ENCODE measurements at regions not wholly inside any gene's neighbourhood (a gene's known extent, or its start where the extent isn't known, plus 50 kb on each side); places are given as distances from the start of the nearest gene placed in this dataset.

DNA sequence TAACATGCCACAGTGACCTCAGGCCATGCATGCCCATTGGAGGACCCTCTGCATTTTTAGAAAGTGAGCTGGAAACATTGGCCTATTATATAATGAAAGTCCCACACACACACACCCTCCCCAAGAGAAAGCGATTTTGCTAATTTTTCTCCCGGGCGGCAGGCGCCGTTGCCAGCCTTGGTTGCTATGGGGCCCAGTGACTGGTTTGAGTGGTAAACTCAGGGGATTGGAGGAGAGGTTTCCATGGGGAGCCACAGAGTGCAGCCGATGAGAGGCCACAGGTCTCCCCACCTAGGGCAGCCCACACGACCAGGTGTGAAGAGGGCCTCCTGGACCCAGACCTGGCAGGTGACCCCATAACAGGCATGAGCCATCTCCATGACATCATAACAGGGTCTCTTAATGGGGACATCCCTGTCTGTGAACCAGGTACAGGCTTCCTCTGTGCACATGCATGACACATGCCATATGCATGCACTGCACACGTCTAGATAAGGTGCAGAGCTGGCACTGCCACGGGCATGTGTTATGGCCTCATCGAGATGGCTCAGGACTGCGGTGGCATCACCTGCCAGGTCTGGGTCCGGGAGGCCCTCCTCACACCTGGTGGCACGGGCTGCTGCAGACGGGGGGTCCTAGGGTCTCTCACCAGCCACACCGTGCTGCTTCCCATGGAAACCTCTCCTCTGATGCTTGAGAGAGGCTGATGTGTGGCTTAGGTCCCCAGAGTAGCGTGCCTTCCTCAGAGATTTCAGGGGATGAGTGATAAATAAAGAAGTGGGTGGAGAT lies 144.1 kb downstream of the RBFOX3 start:
- TF ChIP-seq POLR2AphosphoS5 (IDR thresholded peaks at IDR 0.05) (no peak), POLR2A (IDR thresholded peaks at IDR 0.05) (no peak), EP300 (IDR thresholded peaks at IDR 0.05) (no peak)
- TF ChIP-seq, protein P1, sequence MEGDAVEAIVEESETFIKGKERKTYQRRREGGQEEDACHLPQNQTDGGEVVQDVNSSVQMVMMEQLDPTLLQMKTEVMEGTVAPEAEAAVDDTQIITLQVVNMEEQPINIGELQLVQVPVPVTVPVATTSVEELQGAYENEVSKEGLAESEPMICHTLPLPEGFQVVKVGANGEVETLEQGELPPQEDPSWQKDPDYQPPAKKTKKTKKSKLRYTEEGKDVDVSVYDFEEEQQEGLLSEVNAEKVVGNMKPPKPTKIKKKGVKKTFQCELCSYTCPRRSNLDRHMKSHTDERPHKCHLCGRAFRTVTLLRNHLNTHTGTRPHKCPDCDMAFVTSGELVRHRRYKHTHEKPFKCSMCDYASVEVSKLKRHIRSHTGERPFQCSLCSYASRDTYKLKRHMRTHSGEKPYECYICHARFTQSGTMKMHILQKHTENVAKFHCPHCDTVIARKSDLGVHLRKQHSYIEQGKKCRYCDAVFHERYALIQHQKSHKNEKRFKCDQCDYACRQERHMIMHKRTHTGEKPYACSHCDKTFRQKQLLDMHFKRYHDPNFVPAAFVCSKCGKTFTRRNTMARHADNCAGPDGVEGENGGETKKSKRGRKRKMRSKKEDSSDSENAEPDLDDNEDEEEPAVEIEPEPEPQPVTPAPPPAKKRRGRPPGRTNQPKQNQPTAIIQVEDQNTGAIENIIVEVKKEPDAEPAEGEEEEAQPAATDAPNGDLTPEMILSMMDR (IDR thresholded peaks at IDR 0.05) = no peak
